Pancreas (tissue), 10 donors: ENCODE measurements at regions not wholly inside any gene's neighbourhood (a gene's known extent, or its start where the extent isn't known, plus 50 kb on each side); places are given as distances from the start of the nearest gene placed in this dataset.
A peak's percentile ranks its signal among the peaks of the same experiment; 100 is the strongest.

Experiments
- ATAC-seq, 4 donors: fragments of 200-7000 bp; cut with Tn5 transposase; one replicate each; pipeline versions ENCODE4 v1.8.0 to v1.9.1; 2020; ENCODE audit warnings: mild to moderate bottlenecking in 4 of 4, moderate library complexity in 4 of 4
- DNase-seq, 6 donors: peaks; one replicate each; pipeline ENCODE4 v3.0.0-alpha.2; 2020
- FAIRE-seq: peaks from 2 replicates; lab custom pipeline; 2012; peaks lifted over from hg19 to GRCh38; lab: Jason Lieb, UNC
- H3K27ac ChIP-seq, 4 donors: fragments of 200-600 bp; sonication (generic); 1 replicate in 3 of 4; 2 replicates in 1 of 4; pipeline versions ENCODE4 v1.5.0 to v1.8.0; 2020
- H3K27me3 ChIP-seq, 4 donors: fragments of 200-600 bp; one replicate each; pipeline ENCODE4 v1.8.0; 2021
- H3K36me3 ChIP-seq, 3 donors: fragments of 200-600 bp; sonication (generic) in 1 of 3; one replicate each; pipeline versions ENCODE4 v1.5.0 to v1.8.0; 2020 to 2021
- H3K4me1 ChIP-seq, 3 donors: fragments of 200-600 bp; one replicate each; pipeline ENCODE4 v1.8.0; 2021
- H3K4me3 ChIP-seq, 4 donors: fragments of 200-600 bp; sonication (generic) in 2 of 4; one replicate each; pipeline versions ENCODE4 v1.5.0 to v1.8.0; 2020 to 2021
- H3K9me3 ChIP-seq, 4 donors: fragments of 200-600 bp; one replicate each; pipeline ENCODE4 v1.8.0; 2021
- CTCF ChIP-seq, 4 donors: fragments of 200-600 bp; sonication (generic) in 3 of 4; IDR thresholded peaks; one replicate each; pipeline versions ENCODE4 v1.5.0 to v1.8.0; 2021; ENCODE audit warnings: antibody characterized with exemption in 4 of 4
- WGBS, 2 donors: extraction: QIAGEN DNeasy Blood & Tissue Kit; methylation state at CpG; one replicate each; pipeline ENCODE4 v1.1.7; 2013; 5-methylcytosine and 5-hydroxymethylcytosine counted together
- intact Hi-C, 3 donors: fragments of 100-400 bp; cut with DNase I; formaldehyde crosslinking; loops; one replicate each; pipeline versions ENCODE4 v1.11.1 to v1.14.2; 2022
- donor health status: healthy with polysubstance abuse.
- donor health status: DM: no; HTN: no; CAD: no; lungs with moderate emphysema.
- donor health status: DM: no; HTN: no; CAD: no.
- donor health status: control.
- donor health status: control.
- donor health status: Bipolar disorder and iron deficiency.
- donor health status: DM: yes; HTN: yes; CAD: no.
- donor health status: DM: no; HTN: no; CAD: no.
- donor health status: DM: no; HTN: no; CAD: no.
- donor health status: DM: yes; HTN: yes; CAD: no.

GRCh38 chr3:4119119-4119518 lies 184.1 kb upstream of the SETMAR start:
- ATAC-seq (no peak), FAIRE-seq (no peak), DNase-seq (no peak)
- Histone ChIP-seq H3K27me3 (no peaks in the 10 kb centered on the region), H3K36me3 (no peaks in the 10 kb centered on the region), H3K4me3 (no peak overlapping the region), H3K27ac (no peak overlapping the region), H3K4me1 (no peaks in the 10 kb centered on the region), H3K9me3 (no peaks in the 10 kb centered on the region)
- WGBS, 2 donors = 77 to 82% methylated on average over 2 of the region's 2 CpGs
- intact Hi-C loops = no loop called here
- no peak for TF ChIP-seq CTCF (IDR thresholded peaks at IDR 0.05)

GRCh38 chr3:4125576-4125975 lies 177.6 kb upstream of the SETMAR start:
- no peaks in the 10 kb centered on the region for H3K27me3 ChIP-seq
- no peaks in the 10 kb centered on the region for H3K9me3 ChIP-seq
- WGBS, 2 donors = 82 to 93% methylated on average over 3 of the region's 3 CpGs
- no peaks in the 10 kb centered on the region for H3K4me1 ChIP-seq
- H3K4me3 ChIP-seq = no peak overlapping the region
- H3K27ac ChIP-seq = no peak overlapping the region
- FAIRE-seq = no peak
- no peaks in the 10 kb centered on the region for H3K36me3 ChIP-seq
- ATAC-seq = no peak
- no peak for DNase-seq
- intact Hi-C loops = no loop called here
- no peak for TF ChIP-seq CTCF (IDR thresholded peaks at IDR 0.05)

- Histone ChIP-seq H3K27me3 (no peaks in the 10 kb centered on the region), H3K9me3 (no peaks in the 10 kb centered on the region), H3K36me3 (no peaks in the 10 kb centered on the region), H3K4me1 (no peaks in the 10 kb centered on the region), H3K4me3 (no peak overlapping the region), H3K27ac (no peak overlapping the region)
- no peak for ATAC-seq
- no peak for FAIRE-seq
- intact Hi-C loops = no loop called here
- TF ChIP-seq CTCF (IDR thresholded peaks at IDR 0.05) = no peak
- DNase-seq = no peak
- WGBS, 2 donors = 81 to 86% methylated on average over 3 of the region's 3 CpGs
Measured at GRCh38 chr3:4138150-4138785, 164.9 kb upstream of the SETMAR start.

- Histone ChIP-seq H3K9me3 (no peaks in the 10 kb centered on the region), H3K4me1 (no peaks in the 10 kb centered on the region), H3K27me3 (no peaks in the 10 kb centered on the region), H3K27ac (no peak overlapping the region), H3K4me3 (no peak overlapping the region), H3K36me3 (no peaks in the 10 kb centered on the region)
- intact Hi-C loops = no loop called here
- 85 to 91% methylated on average over 4 of the region's 4 CpGs for WGBS, 2 donors
- TF ChIP-seq CTCF (IDR thresholded peaks at IDR 0.05) = no peak
- ATAC-seq = no peak
- FAIRE-seq = no peak
- DNase-seq = no peak
Measured at GRCh38 chr3:4138786-4139431, 164.3 kb upstream of the SETMAR start.

GRCh38 chr3:4139462-4140140 lies 163.6 kb upstream of the SETMAR start:
- ATAC-seq (peak in 2 of 4 donors; percentile 32 to 40), FAIRE-seq (no peak), DNase-seq (no peak)
- H3K9me3 ChIP-seq = no peaks in the 10 kb centered on the region
- H3K36me3 ChIP-seq = no peaks in the 10 kb centered on the region
- 14 to 32% methylated on average over 3 of the region's 3 CpGs for WGBS, 2 donors
- H3K27me3 ChIP-seq = no peaks in the 10 kb centered on the region
- TF ChIP-seq CTCF (IDR thresholded peaks at IDR 0.05) = no peak
- intact Hi-C loops = no loop called here
- H3K4me3 ChIP-seq = no peak overlapping the region
- no peak overlapping the region for H3K27ac ChIP-seq
- H3K4me1 ChIP-seq = no peaks in the 10 kb centered on the region
